Stimulated activated CD4-positive, alpha-beta T cell treated with anti-CD3 and anti-CD28 coated beads, Interleukin-15, amount 100 ng/mL, for 1 hour (primary cell): ENCODE measurements at regions not wholly inside any gene's neighbourhood (a gene's known extent, or its start where the extent isn't known, plus 50 kb on each side); places are given as distances from the start of the nearest gene placed in this dataset.
"Not testable (repeated sequence)": the region's sequence is repeated elsewhere in the genome, so short reads cannot be mapped to it uniquely, and the experiment has no call there.

ENCODE experiments used
- DNase-seq, 2 donors: peaks; one replicate each; pipeline ENCODE4 v3.0.0-alpha.2; 2020; ENCODE audit warnings: low read depth in 1 of 2, low spot score in 1 of 2

GRCh38 chr18:78473563-78473962 is 506.1 kb upstream of the SALL3 start:
- DNase-seq = no peak

GRCh38 chr18:78477840-78478239 is 501.8 kb upstream of the SALL3 start:
- no peak for DNase-seq

- no peak for DNase-seq
Measured at GRCh38 chr18:78479443-78479842, 500.2 kb upstream of the SALL3 start.

- no peak for DNase-seq
Measured at GRCh38 chr18:78480262-78481054, 499.2 kb upstream of the SALL3 start.

- no peak for DNase-seq
Measured at GRCh38 chr18:78482378-78482777, 497.2 kb upstream of the SALL3 start.

- no peak for DNase-seq
Measured at GRCh38 chr18:78487649-78488048, 492.0 kb upstream of the SALL3 start.

- no peak for DNase-seq
Measured at GRCh38 chr18:78492064-78492812, 487.4 kb upstream of the SALL3 start.

- DNase-seq = no peak
Measured at GRCh38 chr18:78492813-78493371, 486.7 kb upstream of the SALL3 start.

GRCh38 chr18:78493490-78493889 is 486.1 kb upstream of the SALL3 start:
- DNase-seq = not testable (repeated sequence)

- no peak for DNase-seq
Measured at GRCh38 chr18:78494204-78495085, 485.2 kb upstream of the SALL3 start.

- DNase-seq = no peak
Measured at GRCh38 chr18:78495550-78495949, 484.1 kb upstream of the SALL3 start.

- DNase-seq = no peak
Measured at GRCh38 chr18:78496079-78496478, 483.5 kb upstream of the SALL3 start.

GRCh38 chr18:78497641-78498040 is 482.0 kb upstream of the SALL3 start:
- no peak for DNase-seq

- no peak for DNase-seq
Measured at GRCh38 chr18:78499586-78499985, 480.0 kb upstream of the SALL3 start.

- DNase-seq = no peak
Measured at GRCh38 chr18:78501251-78501650, 478.4 kb upstream of the SALL3 start.

GRCh38 chr18:78503129-78503528 is 476.5 kb upstream of the SALL3 start:
- DNase-seq = no peak

GRCh38 chr18:78505851-78506461 is 473.7 kb upstream of the SALL3 start:
- DNase-seq = no peak

GRCh38 chr18:78507217-78507616 is 472.4 kb upstream of the SALL3 start:
- no peak for DNase-seq

- DNase-seq = not testable (repeated sequence)
Measured at GRCh38 chr18:78508228-78508824, 471.3 kb upstream of the SALL3 start.

GRCh38 chr18:78510091-78510490 is 469.5 kb upstream of the SALL3 start:
- DNase-seq = no peak
